Inferior parietal cortex (tissue), 1 donor: ENCODE measurements at regions not wholly inside any gene's neighbourhood (a gene's known extent, or its start where the extent isn't known, plus 50 kb on each side); places are given as distances from the start of the nearest gene placed in this dataset.
"Not testable (repeated sequence)": the region's sequence is repeated elsewhere in the genome, so short reads cannot be mapped to it uniquely, and the experiment has no call there.

ENCODE experiments used
- DNase-seq: peaks from one replicate; pipeline ENCODE4 v3.0.0-alpha.2; 2016; ENCODE audit errors: extremely low spot score

- no peak for DNase-seq
These were observed 76.0 kb upstream of the XPA start for GRCh38 chr9:97773091-97773490.

- DNase-seq = no peak
These were observed 76.6 kb upstream of the XPA start for GRCh38 chr9:97773723-97774122.

- DNase-seq = no peak
These were observed 77.5 kb upstream of the XPA start for GRCh38 chr9:97774673-97775072.

- not testable (repeated sequence) for DNase-seq
These were observed 74.3 kb upstream of the FOXE1 start for GRCh38 chr9:97778740-97779139.

- DNase-seq = no peak
These were observed 73.4 kb upstream of the FOXE1 start for GRCh38 chr9:97779608-97780007.

- DNase-seq = no peak
These were observed 71.1 kb upstream of the FOXE1 start for GRCh38 chr9:97781902-97782301.

- DNase-seq = no peak
These were observed 66.7 kb upstream of the FOXE1 start for GRCh38 chr9:97786341-97786740.

GRCh38 chr9:97787551-97787950 lies 65.5 kb upstream of the FOXE1 start:
- no peak for DNase-seq

- DNase-seq = no peak
These were observed 64.0 kb upstream of the FOXE1 start for GRCh38 chr9:97788763-97789663.

- no peak for DNase-seq
These were observed 62.5 kb upstream of the FOXE1 start for GRCh38 chr9:97790542-97790941.

GRCh38 chr9:97791542-97791941 lies 61.5 kb upstream of the FOXE1 start:
- no peak for DNase-seq

- DNase-seq = no peak
These were observed 60.0 kb upstream of the FOXE1 start for GRCh38 chr9:97793067-97793466.

GRCh38 chr9:97794666-97795065 lies 58.4 kb upstream of the FOXE1 start:
- DNase-seq = no peak

GRCh38 chr9:97796176-97796575 lies 56.9 kb upstream of the FOXE1 start:
- not testable (repeated sequence) for DNase-seq

GRCh38 chr9:97801180-97801579 lies 51.8 kb upstream of the FOXE1 start:
- DNase-seq = no peak

GRCh38 chr9:97802276-97802675 lies 50.8 kb upstream of the FOXE1 start:
- no peak for DNase-seq

GRCh38 chr9:97803167-97804058 lies 49.6 kb upstream of the FOXE1 start:
- DNase-seq = peak; percentile 51
